HG03135 (cell line): ENCODE measurements at regions not wholly inside any gene's neighbourhood (a gene's known extent, or its start where the extent isn't known, plus 50 kb on each side); places are given as distances from the start of the nearest gene placed in this dataset.
A peak's percentile ranks its signal among the peaks of the same experiment; 100 is the strongest.

Experiments used
- ATAC-seq: cut with Tn5 transposase; IDR thresholded peaks from one replicate; pipeline ENCODE4 v1.9.1; 2021; ENCODE audit warnings: mild to moderate bottlenecking, moderate library complexity; ENCODE audit not compliant: unreplicated experiment

GRCh38 chr3:66165660-66166059, 55.1 kb upstream of the SLC25A26 start:
- ATAC-seq, result no peak

DNA sequence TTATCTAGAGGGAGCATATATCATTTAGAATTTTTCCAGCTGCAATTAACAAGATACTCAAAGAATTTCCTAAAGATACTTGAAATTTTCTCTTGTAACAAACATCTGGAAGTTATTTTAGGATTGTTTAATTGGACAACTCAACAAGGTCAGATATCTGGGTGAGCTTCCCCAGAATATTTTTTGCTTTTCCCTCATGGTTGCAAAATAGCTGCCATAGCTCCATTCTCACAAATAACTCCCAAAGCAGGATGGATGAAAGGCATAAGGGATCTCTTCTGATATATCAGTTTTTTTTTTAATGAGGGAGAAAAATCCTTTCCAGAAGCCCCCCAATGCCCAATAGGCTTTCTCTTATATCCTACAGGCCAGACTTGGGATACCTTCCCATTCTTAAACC, 56.6 kb upstream of the SLC25A26 start:
- ATAC-seq, result no peak

- ATAC-seq, result no peak
Measured at GRCh38 chr3:66163222-66163621, 57.6 kb upstream of the SLC25A26 start.

DNA sequence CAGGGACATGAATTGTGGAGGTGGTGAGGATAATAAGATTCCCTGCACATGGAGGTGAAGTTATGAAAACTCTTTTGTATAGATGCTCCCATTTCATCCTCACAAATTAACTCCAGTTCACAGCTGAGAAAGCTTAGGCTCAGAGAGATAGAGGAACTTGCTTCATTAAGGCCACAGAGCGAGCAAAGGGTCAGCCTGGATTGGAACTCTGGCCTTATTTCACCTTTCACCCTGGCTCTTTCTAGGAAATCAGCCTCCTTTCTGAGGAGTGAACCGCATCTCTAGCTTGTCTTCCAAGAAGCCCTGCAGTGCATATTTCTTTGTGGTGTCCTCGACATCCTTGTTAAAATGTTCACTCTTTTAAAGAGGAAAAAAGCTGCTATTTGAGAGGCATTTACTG, 58.0 kb upstream of the SLC25A26 start:
- ATAC-seq, result no peak

GRCh38 chr3:66158933-66159683, 61.7 kb upstream of the SLC25A26 start:
- ATAC-seq, result no peak

- no peak for ATAC-seq
Measured at GRCh38 chr3:66154444-66154861, 66.3 kb upstream of the SLC25A26 start.

DNA sequence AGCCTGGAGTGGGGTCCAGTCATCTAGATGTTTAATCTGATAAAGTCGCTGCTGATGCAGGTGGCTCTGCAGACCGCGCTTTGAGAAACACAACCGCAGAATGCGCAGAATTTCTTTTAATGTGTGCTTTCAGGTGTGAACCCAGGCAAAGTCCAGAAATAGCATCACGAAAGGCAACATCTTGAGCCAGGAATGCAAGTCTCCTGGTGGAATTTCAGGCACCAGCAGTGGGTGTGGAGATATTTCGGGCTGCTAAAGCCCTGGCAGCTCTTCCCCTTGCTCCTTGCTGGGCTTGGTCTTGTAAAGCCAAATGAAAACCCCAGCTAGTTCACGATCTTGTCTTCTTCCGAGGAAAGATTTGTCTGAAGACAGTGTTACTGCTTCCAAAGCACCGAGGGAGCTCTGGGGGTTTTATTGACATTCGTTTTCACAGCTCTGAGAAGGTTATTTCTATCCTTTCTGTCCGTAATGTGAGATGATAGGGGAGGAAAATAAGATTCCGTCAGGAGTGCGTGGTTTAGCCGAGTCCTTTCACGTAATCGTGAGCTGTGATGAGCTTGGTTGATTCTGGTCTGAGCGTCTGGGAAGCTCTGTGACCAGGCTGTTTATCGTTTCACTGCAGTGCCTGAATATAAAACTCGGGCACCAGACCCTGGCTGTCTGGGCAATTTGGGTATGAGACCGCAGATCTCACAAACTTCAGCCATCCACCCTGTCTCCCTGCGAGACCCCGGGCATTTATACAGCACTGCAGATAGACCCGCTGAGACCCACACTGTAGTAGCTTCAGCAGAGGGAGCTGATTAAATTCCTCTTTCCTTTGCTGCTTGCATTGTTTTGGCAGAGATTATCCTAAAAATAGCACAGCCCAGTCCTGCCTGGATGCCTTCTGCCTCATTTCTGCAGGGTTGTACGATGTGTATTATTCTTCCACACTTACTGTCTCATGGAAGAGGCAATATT, 67.0 kb upstream of the SLC25A26 start:
- no peak for ATAC-seq

GRCh38 chr3:66152336-66152735, 68.5 kb upstream of the SLC25A26 start:
- no peak for ATAC-seq

GRCh38 chr3:66150977-66151376, 69.8 kb upstream of the SLC25A26 start:
- no peak for ATAC-seq

DNA sequence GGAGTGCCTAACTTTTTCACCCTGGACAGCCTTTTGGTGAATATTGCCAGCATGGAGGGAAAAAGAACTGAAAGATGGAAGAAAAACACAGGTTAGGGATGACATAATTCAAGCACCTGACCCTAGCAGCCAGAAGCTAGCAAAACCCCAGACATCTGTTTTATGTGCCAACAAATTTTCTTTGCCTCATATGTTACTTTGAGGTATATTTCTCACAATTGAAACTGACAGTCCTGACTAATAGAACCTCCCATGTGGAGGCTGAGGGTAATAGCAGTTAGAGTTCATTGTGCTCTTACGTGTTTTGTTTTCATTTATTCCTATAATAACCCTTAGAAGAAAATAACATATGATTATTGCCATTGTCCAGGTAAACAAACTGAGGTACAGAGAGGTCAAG, 71.5 kb upstream of the SLC25A26 start:
- ATAC-seq, result no peak

DNA sequence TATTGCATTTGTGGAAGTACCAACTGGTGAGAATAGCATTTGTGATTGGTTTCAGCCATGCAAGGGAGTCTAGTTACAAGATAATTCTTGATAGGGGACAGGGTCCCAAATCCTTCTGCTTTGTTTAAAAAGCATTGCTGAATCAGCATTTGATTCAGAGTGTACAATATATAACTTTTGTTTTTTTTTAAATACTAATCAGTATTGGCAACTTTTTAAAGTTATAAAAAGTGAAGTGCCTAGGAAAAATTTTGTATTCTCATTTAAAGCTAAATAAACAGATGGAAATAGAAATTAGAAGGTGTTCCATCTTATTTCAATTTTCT, 75.4 kb upstream of the SLC25A26 start:
- no peak for ATAC-seq

DNA sequence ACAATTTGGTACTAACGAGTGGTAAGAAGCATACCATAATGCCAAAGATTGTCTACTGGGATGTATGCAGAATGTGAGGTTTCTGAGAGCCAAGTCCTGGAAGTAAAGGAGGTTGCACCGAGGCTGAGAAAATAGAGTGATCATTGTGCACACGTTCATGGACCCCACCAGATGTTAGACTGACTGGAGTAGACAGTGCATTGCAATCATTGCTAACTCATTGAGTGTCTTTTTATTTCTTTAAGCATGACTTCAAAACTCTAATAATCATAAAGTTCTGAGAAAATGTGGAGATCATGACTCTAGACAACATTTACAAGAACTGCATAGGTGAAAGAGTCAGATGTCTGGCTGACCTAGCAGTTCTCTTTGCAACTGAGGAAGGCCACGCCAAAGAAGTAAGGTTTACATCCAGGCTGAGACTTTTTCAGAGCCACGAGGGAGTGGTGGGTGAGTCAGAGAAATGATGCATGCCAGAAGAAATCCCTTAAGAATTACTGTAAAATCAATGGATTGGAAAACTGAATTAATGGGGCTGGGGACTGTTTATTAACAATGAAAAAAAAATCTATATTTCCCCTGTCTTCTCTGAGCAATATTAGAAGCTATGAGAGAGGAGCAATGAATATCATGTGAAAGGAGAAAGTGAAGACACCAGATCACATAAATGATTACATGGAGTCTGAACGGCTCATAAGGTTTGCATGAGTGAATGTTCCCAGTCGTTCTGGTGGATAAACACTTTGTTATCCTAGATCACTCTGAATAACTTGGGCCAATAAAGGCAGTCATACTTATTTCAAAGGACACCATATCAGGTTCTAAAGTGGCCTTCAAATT, 76.0 kb upstream of the SLC25A26 start:
- no peak for ATAC-seq

DNA sequence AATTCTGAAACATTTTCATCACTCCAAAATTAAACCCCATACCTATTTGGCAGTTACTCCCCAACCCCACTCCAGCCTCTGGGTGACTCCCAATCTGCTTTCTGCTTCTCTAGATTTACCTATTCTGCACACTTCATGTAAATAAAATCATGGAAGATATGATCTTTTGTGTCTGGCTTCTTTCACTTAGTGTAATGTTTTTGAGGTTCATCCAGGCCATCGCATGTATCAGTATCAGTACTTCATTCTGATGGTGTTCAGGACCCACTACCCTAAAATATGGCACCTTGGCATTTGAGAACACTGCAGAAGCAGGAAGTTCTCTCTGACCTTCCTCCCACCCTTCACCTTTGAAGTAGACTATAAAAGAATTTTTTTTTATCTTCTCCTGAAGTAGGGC, 78.7 kb upstream of the SLC25A26 start:
- ATAC-seq, result no peak

DNA sequence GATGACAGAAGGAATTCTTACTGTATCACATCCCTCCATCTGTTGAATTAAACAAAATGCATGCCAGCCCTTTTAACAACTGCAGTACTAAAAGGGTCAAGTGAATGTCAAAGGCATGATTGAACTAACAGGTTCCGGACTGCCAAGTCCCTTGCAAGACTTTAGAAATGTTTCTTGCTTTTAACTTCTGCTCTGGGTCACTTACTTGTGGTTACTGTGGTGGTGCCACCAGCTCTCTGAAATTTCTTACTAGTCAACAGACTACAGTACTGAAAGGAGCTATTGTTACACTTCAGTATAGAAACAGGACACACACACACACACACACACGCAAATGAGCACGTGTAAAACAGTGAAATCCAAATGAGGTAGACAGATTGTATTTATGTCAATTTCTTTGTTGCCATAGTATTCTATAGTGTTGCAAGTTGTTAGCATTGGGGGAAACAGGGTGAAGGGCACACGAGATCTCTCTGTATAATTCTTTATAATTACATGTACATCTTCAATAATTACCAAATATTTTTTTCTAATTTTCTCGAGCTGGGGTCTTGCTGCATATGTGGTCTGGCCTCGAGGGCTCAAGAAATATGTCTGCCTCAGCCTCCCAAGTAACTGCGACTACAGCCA, 79.9 kb upstream of the SLC25A26 start:
- peak; percentile 57 for ATAC-seq

DNA sequence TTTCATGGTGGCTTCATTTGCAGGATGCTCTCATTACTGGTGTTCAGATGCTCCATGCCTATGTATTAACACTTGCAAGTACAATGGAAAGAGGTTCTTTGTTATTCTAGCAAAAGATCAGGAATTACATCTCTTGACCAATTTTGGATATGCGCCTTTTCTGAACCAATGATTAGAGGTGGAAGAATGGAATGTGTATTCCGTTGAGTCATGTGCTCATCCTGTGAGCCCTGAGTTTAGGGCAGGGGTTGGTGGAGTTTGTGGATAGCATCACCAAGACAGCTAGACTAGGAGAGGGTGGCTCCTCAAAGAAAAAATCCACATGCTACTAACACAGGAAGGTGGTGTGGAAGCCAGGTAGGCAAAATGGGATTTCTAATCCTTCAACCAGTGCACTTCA, 80.7 kb upstream of the SLC25A26 start:
- no peak for ATAC-seq

DNA sequence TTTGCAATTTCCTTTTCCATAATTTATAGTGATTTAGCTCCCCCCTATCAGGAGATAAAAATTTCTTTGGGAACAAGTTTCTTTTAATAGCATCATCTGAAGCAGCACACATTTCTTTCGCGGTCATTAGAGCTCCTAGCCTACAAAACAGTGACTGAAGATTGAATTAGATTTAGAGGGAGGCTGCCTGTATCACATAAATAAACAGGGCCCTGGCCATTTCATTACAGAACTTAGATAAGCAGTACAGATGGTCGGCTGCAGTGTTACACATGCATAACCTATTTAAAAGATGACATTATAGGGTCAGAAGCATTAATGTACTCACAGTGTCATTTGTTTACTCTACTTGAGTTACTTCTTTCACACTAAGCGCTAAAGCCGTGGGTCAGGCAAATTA, 81.4 kb upstream of the SLC25A26 start:
- no peak for ATAC-seq

GRCh38 chr3:66138336-66139313, 82.2 kb upstream of the SLC25A26 start:
- no peak for ATAC-seq

DNA sequence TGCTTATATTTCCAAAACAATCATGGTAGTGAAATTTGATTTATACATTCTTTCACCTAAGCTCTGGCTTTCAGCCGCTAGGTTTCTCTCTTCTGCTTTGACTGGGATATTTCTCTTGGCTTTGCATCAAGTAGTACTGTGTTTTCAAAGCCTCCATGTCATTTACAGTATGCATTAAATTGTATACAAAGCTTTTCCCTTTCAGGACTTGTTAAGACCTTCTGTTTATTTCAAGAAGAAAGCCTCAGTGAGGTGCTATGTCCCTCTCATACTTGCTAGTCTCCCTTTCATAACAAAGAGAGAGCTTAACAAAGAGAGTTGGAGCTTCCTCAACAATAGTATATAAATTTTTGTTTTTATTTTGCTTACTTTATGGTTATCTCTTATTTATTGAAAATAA, 84.2 kb upstream of the SLC25A26 start:
- ATAC-seq, result no peak

DNA sequence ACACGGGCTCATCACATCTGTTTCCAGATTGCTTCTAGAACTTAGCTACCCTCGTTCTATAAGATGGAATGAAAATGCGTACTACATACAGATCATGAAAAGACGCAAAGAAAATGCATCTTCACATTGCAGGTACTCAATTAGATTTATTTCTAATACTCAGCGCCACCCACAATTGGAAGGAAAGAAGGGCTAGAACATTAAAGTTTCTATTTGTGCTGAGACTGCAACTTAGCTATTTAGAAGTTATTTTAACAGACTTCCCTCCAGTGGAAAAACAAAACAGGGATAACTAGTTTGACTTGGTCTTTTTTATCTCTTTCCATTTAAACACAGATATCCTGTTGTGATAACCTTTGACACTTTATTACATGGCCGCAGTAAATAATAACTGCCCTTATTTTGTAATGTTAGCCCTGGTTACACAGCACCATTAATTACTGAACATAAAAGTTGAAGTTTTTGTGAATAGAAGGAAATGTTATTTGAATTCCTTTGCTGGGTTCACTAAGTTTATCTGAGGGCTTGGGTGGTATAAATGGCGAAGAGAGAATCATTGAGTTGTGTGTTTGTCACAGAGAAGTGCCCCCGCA, 86.9 kb upstream of the SLC25A26 start:
- no peak for ATAC-seq
